GM23248 (cell line): ENCODE measurements at regions not wholly inside any gene's neighbourhood (a gene's known extent, or its start where the extent isn't known, plus 50 kb on each side); places are given as distances from the start of the nearest gene placed in this dataset.

ENCODE experiments used
- EZH2 ChIP-seq: fragments of 200-600 bp; sonication (generic); IDR thresholded peaks from 2 replicates; pipeline ENCODE4 v1.6.1; 2018; ENCODE audit warnings: antibody characterized with exemption, mild to moderate bottlenecking; ENCODE audit not compliant: insufficient read depth, poor library complexity, severe bottlenecking
- EZH2phosphoT487 ChIP-seq: fragments of 200-600 bp; sonication (generic); IDR thresholded peaks from 2 replicates; pipeline ENCODE4 v1.6.1; 2018; ENCODE audit warnings: antibody characterized with exemption, moderate library complexity, mild to moderate bottlenecking, low read depth; ENCODE audit not compliant: insufficient read depth

DNA sequence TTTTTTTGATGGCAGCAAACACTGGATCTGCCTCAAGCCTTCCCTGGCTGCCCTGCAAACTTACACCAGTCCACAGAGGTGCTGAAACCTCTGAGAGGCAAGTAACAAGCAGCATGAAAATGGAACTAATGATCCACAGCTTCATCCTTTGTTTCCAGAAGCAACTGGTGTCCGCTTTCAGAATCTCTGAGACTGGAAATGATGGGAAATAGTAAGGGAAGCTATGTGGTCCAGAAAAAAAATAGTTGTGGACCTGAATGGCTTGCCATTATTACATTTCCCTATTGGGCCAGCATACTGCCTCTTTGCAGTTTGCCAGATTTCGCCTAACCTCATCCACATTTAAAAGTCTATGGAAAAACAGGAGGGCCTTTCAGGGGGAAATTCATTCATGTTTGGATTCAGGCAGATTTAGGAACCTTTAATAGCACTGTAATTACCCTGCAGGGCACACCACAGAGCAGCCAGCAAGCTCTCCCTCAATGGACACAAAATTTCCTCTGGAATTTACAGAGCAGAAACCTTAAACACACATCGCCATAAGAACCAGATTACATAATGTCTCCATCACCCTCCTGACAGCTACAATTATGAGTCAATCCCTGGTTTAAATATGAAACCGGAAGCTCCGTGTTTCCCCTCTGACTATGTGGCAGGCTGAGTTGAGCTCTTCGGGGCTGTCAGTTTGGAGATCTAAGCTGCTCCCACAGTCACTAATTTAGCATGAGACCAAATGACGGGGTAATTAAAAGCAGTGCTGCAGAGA, 134.4 kb downstream of the TMCO5A start:
- TF ChIP-seq EZH2phosphoT487 (no peak), EZH2 (no peak)
